Caco-2 (cell line): ENCODE measurements at regions not wholly inside any gene's neighbourhood (a gene's known extent, or its start where the extent isn't known, plus 50 kb on each side); places are given as distances from the start of the nearest gene placed in this dataset.

Experiments used
- BruUV-seq: library from RNA; stranded (reverse); fragments of 400-500 nt; replicated peaks from 2 replicates; lab custom pipeline; 2021; lab: Mats Ljungman, UMichigan
- CTCF ChIA-PET: fragments of 300-600 bp; sonication (Branson Sonifier 250); formaldehyde crosslinking; loops from one replicate; lab custom pipeline; 2022; ENCODE audit warnings: antibody characterized with exemption; lab: Charles Lee
- POLR2A ChIA-PET: fragments of 300-600 bp; sonication (Branson Sonifier 250); formaldehyde crosslinking; loops from one replicate; lab custom pipeline; 2022; ENCODE audit warnings: antibody characterized with exemption; lab: Charles Lee
- DNase-seq, 2 experiments: peaks; one replicate each; pipeline versions ENCODE4 v3.0.0 to v3.0.0-alpha.2; 2020 to 2022
- H3K27me3 ChIP-seq: replicated peaks from 2 replicates; pipeline ENCODE4 v1.6.0; 2011; ENCODE audit warnings: low read length; ENCODE audit not compliant: control insufficient read depth, insufficient read depth
- H3K36me3 ChIP-seq: 2 replicates; pipeline ENCODE4 v1.5.1; 2011; ENCODE audit warnings: low read length; ENCODE audit not compliant: control insufficient read depth, insufficient read depth
- H3K4me1 ChIP-seq: fragments of 250-450 bp; sonication (Bioruptor Pico); 2 replicates; pipeline ENCODE4 v1.5.1; 2020; ENCODE audit warnings: mild to moderate bottlenecking
- H3K4me3 ChIP-seq: 2 replicates; pipeline ENCODE4 v1.5.1; 2011; ENCODE audit warnings: low read depth, mild to moderate bottlenecking, control low read depth, low read length
- H3K9me3 ChIP-seq: fragments of 250-450 bp; sonication (Bioruptor Pico); 2 replicates; pipeline ENCODE4 v1.5.1; 2020; ENCODE audit warnings: mild to moderate bottlenecking, moderate library complexity
- H3K27ac Mint-ChIP-seq: one replicate; pipeline ENCODE4 v1.8.0; 2022; ENCODE audit warnings: mixed read lengths; ENCODE audit not compliant: unreplicated experiment
- H3K27me3 Mint-ChIP-seq: one replicate; pipeline ENCODE4 v1.8.0; 2022; ENCODE audit warnings: mixed read lengths; ENCODE audit not compliant: insufficient read depth, unreplicated experiment
- H3K36me3 Mint-ChIP-seq: one replicate; pipeline ENCODE4 v1.8.0; 2022; ENCODE audit warnings: mild to moderate bottlenecking, mixed read lengths; ENCODE audit not compliant: insufficient read depth, unreplicated experiment
- H3K4me1 Mint-ChIP-seq: one replicate; pipeline ENCODE4 v1.8.0; 2022; ENCODE audit warnings: low read depth, mixed read lengths; ENCODE audit not compliant: unreplicated experiment
- H3K4me3 Mint-ChIP-seq: one replicate; pipeline ENCODE4 v1.8.0; 2022; ENCODE audit warnings: mild to moderate bottlenecking, moderate library complexity, mixed read lengths; ENCODE audit not compliant: unreplicated experiment
- H3K9me3 Mint-ChIP-seq: one replicate; pipeline ENCODE4 v1.8.0; 2022; ENCODE audit warnings: mixed read lengths; ENCODE audit not compliant: unreplicated experiment
- intact Hi-C: fragments of 100-400 bp; cut with micrococcal nuclease; formaldehyde crosslinking; loops from one replicate; pipeline ENCODE4 v1.10.0; 2022; ENCODE audit not compliant: unreplicated experiment
- TF ChIP-seq, protein P1 (sequence below), 2 experiments: fragments of 200-600 bp in 1 of 2; IDR thresholded peaks; 1 replicate in 1 of 2; 2 replicates in 1 of 2; pipeline versions ENCODE4 v1.5.1 to v1.8.0; 2011 to 2022; ENCODE audit warnings: antibody characterized with exemption in 1 of 2, control low read depth in 1 of 2, inconsistent platforms in 1 of 2, low read depth in 1 of 2, low read length in 1 of 2, mild to moderate bottlenecking in 1 of 2, moderate library complexity in 1 of 2; ENCODE audit not compliant: insufficient read depth in 1 of 2, severe bottlenecking in 1 of 2, unreplicated experiment in 1 of 2

DNA sequence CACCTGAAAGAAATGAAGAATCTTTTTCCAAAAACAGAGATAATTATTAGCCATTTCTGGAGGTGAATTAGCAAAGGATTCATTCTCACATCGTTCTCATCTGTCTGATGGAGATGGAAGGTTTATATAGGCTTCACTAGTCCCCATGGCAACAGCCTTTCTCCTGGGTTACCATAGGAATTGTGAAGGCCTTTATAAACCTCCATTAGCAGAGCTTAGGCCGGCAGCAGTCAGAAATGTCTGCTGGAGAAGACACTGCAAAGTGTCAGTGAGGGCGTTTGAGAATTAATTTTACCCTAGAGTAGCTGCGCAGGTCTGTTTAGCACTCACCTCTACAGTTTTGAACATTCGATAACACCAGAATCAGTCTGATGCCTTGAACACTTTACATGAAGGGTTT, 290.4 kb upstream of the NR4A3 start:
- ChIA-PET CTCF (no interaction called here), POLR2A (no interaction called here)
- Mint-ChIP-seq H3K4me3 (no peak overlapping the region), H3K27ac (no peak overlapping the region), H3K4me1 (no peaks in the 10 kb centered on the region), H3K9me3 (no peaks in the 10 kb centered on the region), H3K36me3 (no peaks in the 10 kb centered on the region), H3K27me3 (peaks cover 10% of the 10 kb centered on the region)
- TF ChIP-seq, protein P1, sequence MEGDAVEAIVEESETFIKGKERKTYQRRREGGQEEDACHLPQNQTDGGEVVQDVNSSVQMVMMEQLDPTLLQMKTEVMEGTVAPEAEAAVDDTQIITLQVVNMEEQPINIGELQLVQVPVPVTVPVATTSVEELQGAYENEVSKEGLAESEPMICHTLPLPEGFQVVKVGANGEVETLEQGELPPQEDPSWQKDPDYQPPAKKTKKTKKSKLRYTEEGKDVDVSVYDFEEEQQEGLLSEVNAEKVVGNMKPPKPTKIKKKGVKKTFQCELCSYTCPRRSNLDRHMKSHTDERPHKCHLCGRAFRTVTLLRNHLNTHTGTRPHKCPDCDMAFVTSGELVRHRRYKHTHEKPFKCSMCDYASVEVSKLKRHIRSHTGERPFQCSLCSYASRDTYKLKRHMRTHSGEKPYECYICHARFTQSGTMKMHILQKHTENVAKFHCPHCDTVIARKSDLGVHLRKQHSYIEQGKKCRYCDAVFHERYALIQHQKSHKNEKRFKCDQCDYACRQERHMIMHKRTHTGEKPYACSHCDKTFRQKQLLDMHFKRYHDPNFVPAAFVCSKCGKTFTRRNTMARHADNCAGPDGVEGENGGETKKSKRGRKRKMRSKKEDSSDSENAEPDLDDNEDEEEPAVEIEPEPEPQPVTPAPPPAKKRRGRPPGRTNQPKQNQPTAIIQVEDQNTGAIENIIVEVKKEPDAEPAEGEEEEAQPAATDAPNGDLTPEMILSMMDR (IDR thresholded peaks at IDR 0.05; ENCODE audit: insufficient read depth in 1 of 2, low read depth in 1 of 2, low read length in 1 of 2, severe bottlenecking in 1 of 2, unreplicated experiment in 1 of 2) = no peak
- Histone ChIP-seq H3K4me3 (no peak overlapping the region), H3K4me1 (no peaks in the 10 kb centered on the region), H3K36me3 (no peaks in the 10 kb centered on the region), H3K9me3 (no peaks in the 10 kb centered on the region), H3K27me3 (no peaks in the 10 kb centered on the region)
- no peak for DNase-seq
- BruUV-seq = no TSS peak
- intact Hi-C loops = no loop called here

DNA sequence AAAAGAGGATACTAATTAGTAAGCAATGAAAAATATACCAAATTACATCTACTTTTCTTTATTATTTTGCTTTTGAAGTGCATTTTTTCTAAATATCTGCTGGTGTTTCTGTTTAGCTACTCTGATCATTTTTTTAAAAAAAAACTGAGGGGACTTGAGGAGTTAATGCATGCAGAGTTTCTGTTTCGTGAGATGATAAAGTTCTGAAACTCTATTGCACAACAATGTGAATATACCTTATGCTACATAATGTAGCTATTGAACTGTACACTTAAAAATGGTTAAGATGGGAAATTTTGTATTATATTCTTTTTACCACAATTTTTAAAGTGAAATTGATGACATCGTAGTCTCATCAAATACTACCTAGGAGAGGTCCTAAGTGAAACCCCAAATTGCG, 288.3 kb upstream of the NR4A3 start:
- Mint-ChIP-seq H3K27me3 (peaks cover 9% of the 10 kb centered on the region), H3K36me3 (no peaks in the 10 kb centered on the region), H3K9me3 (no peaks in the 10 kb centered on the region), H3K4me3 (no peak overlapping the region), H3K4me1 (no peaks in the 10 kb centered on the region), H3K27ac (no peak overlapping the region)
- ChIA-PET POLR2A (no interaction called here), CTCF (no interaction called here)
- no peaks in the 10 kb centered on the region for H3K4me1 ChIP-seq
- H3K4me3 ChIP-seq = no peak overlapping the region
- no TSS peak for BruUV-seq
- H3K9me3 ChIP-seq = no peaks in the 10 kb centered on the region
- TF ChIP-seq, protein P1 (IDR thresholded peaks at IDR 0.05; ENCODE audit: insufficient read depth in 1 of 2, low read depth in 1 of 2, low read length in 1 of 2, severe bottlenecking in 1 of 2, unreplicated experiment in 1 of 2) = no peak
- no peaks in the 10 kb centered on the region for H3K27me3 ChIP-seq
- DNase-seq = no peak
- no peaks in the 10 kb centered on the region for H3K36me3 ChIP-seq
- intact Hi-C loops = no loop called here

DNA sequence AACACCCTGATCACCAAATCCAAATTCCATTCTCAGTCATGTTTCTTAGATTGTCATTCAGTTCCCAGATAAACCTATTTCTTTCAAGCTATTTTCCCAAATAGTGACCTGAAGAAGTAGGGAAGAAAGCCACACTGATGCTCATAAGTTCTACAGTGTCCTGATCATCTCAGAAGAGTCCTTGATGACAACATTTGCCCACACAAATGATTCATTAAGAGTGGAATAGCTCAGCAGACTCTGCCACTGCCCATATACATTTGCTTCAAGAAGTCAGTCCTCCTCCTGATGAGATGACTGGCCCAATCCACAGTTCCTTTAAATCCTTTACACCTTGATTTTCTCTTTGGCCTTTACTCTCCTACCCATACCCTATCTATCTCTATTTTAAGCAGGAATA, 283.7 kb upstream of the NR4A3 start:
- no peaks in the 10 kb centered on the region for H3K27me3 ChIP-seq
- intact Hi-C loops = no loop called here
- Mint-ChIP-seq H3K9me3 (no peaks in the 10 kb centered on the region), H3K36me3 (no peaks in the 10 kb centered on the region), H3K27ac (no peak overlapping the region), H3K4me1 (no peaks in the 10 kb centered on the region), H3K27me3 (peaks cover 1% of the 10 kb centered on the region), H3K4me3 (no peak overlapping the region)
- BruUV-seq = no TSS peak
- DNase-seq = no peak
- ChIA-PET CTCF (no interaction called here), POLR2A (no interaction called here)
- H3K36me3 ChIP-seq = no peaks in the 10 kb centered on the region
- H3K4me3 ChIP-seq = no peak overlapping the region
- TF ChIP-seq, protein P1 (IDR thresholded peaks at IDR 0.05; ENCODE audit: insufficient read depth in 1 of 2, low read depth in 1 of 2, low read length in 1 of 2, severe bottlenecking in 1 of 2, unreplicated experiment in 1 of 2) = no peak
- H3K9me3 ChIP-seq = no peaks in the 10 kb centered on the region
- no peaks in the 10 kb centered on the region for H3K4me1 ChIP-seq
